ENCODE measurements at regions not wholly inside any gene's neighbourhood (a gene's known extent, or its start where the extent isn't known, plus 50 kb on each side); places are given as distances from the start of the nearest gene placed in this dataset.
"Not testable (repeated sequence)": the region's sequence is repeated elsewhere in the genome, so short reads cannot be mapped to it uniquely, and the experiment has no call there.

DNA sequence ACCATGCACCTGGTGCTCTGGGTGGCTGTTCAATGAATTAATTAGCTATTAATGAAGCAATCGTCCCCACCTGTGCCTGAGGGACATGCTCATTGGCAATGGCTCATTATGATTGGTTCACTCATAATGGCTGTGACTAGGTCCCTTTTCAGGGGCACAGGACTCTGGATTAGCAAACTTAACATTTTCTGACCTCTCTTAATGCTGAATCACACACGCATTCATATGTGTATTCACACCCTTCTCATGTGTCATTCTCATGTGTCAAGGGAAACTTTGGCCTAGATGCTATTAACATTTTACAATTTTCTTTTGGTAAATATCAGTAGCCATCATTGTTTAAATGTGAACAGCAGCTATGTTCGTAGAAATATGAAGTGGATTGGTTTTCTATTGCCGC, 98.9 kb upstream of the PMAIP1 start:
- DNase-seq (ENCODE audit: low read depth): no peak

- peak; percentile 76 for DNase-seq (ENCODE audit: low read depth)
Measured at GRCh38 chr18:59799383-59800015, 100.3 kb upstream of the PMAIP1 start.

GRCh38 chr18:59795882-59796281, 98.7 kb upstream of the CCBE1 start:
- no peak for DNase-seq (ENCODE audit: low read depth)

DNA sequence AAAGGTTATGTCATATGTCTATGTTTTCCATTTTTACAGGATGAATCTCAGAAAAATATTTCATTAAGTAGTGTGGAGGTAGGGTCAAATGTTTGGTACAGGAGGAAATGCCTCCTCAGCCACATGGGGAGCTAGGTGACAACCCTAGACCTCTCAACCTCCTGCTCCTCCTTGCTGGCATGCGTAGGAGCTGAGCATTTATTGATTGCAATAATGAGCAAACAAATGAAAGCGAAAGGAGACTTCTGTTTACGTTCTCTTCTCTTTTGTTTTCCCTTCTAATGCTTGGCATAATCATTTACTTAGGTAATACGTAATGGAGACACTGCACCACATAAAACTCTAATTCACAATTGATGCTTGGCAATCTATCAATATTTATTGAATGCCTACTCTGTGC, 95.1 kb upstream of the CCBE1 start:
- no peak for DNase-seq (ENCODE audit: low read depth)

DNA sequence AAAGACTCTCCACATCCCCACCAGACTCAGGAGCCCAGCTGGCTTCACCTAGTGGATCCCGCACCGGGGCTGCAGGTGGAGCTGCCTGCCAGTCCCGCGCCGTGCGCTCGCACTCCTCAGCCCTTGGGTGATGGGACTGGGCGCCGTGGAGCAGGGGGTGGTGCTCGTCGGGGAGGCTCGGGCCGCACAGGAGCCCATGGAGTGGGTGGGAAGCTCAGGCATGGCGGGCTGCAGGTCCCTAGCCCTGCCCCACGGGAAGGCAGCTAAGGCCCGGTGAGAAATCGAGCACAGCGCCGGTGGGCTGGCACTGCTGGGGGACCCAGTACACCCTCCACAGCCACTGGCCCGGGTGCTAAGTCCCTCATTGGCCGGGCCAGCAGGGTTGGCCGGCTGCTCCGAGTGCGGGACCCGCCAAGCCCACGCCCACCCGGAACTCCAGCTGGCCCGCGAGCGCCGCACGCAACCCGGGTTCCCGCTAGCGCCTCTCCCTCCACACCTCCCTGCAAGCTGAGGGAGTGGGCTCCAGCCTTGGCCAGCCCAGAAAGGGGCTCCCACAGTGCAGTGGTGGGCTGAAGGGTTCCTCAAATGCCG, 93.2 kb upstream of the CCBE1 start:
- DNase-seq (ENCODE audit: low read depth): not testable (repeated sequence)

DNA sequence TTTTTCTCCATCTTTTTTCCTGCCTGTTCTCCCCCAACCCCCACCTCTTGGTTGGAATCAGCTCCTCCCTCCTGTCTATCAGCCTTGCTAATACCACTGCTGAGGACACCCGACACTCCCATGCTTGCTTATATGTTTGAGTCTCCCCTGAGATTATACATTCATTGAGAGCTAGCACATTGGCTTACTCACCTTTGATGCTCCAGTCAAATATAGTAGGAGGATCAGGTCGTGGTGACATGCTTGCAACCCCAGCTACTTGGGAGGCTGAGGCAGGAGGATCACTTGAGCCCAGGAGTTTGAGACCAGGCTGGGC, 91.5 kb upstream of the CCBE1 start:
- no peak for DNase-seq (ENCODE audit: low read depth)

- DNase-seq (ENCODE audit: low read depth): peak; percentile 84
Measured at GRCh38 chr18:59787998-59788790, 91.0 kb upstream of the CCBE1 start.

- no peak for DNase-seq (ENCODE audit: low read depth)
Measured at GRCh38 chr18:59784694-59785093, 87.5 kb upstream of the CCBE1 start.

GRCh38 chr18:59783138-59783537, 85.9 kb upstream of the CCBE1 start:
- DNase-seq (ENCODE audit: low read depth): peak; percentile 89

GRCh38 chr18:59779979-59780378, 82.8 kb upstream of the CCBE1 start:
- DNase-seq (ENCODE audit: low read depth): peak; percentile 90

- peak; percentile 25 for DNase-seq (ENCODE audit: low read depth)
Measured at GRCh38 chr18:59778434-59778833, 81.2 kb upstream of the CCBE1 start.

DNA sequence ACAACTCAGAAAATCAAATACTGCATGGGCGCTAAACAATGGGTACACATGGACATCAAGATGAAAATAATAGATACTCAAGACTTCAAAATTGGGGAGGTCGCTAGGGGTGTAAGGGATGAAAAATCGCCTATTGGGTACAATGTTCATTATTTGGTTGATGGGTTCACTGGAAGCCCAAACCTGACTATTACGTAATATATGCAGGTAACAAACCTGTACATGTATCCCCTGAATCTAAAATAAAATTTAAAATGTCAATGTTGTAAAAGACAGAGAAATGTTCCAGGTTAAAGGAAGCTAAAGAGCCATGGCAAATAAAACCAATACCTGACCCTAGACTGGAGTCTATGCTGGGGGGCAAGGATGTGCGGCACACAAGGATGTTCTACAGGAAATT, 80.4 kb upstream of the CCBE1 start:
- DNase-seq (ENCODE audit: low read depth): no peak

GRCh38 chr18:59769129-59769865, 72.1 kb upstream of the CCBE1 start:
- peak; percentile 70 for DNase-seq (ENCODE audit: low read depth)

DNA sequence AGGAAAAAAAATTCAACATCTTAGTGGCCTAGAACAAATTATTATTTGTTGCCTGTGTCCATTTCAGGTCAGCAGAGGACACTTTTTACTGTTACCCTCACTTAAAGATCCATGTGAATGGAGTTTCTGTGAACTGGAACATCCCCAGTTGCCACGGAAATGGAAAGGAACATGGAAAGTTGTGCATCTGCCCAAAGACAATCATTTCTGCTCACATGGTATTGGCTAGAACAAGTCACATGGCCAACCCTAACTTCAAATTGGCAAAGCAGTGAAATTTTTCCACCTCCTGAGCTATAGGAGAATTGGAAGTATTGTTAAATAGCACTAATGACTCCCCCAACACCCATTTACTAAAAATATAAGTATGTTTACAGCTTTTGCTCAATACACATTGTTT, 71.2 kb upstream of the CCBE1 start:
- DNase-seq (ENCODE audit: low read depth): no peak

- DNase-seq (ENCODE audit: low read depth): peak; percentile 41
Measured at GRCh38 chr18:59767732-59768131, 70.5 kb upstream of the CCBE1 start.

DNA sequence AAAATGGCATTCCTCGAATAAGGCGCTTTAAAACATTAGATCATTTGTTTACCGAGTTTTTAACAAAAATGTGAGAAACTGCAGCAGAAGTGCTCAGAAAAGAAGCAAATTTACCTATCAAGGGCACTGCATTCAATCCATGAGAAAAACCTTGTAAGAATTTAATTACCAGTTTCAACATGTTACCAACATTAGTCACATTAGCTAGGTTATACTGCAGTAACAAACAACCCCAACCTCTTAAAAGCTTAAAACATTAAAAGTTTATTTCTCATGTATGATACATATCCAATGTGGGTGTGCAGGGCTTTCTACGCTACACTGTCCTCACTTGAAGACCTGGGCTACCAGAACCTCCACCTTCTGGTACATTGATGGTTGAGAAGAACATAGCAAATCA, 68.1 kb upstream of the CCBE1 start:
- no peak for DNase-seq (ENCODE audit: low read depth)

GRCh38 chr18:59764281-59764680, 67.1 kb upstream of the CCBE1 start:
- DNase-seq (ENCODE audit: low read depth): no peak

DNA sequence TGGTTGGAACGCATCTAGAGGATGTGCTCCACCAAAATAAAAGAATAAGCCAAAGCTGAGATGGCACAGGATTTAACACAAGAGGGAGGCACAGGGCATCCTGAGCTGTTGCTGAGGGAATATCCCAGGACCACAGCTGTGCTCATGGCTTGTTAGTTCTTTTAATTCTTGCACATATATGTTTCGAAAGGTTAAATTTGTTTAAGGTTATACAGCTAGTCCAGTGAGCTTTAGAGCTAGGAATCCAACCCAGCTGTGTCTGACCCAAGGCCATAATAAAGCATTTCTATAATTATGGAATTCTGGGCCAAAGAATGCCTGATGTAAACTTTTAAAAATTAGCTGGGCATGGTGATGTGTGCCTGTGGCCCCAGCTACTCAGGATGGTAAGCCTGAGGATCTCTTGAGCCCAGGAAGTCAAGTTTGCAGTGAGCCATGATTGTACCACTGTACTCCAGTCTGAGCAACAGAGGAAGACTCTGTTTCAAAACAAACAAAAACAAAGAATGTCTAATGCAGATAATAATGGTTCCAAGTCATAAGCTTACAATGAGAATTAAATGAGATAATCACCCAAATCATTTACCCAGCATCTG, 66.4 kb upstream of the CCBE1 start:
- peak; percentile 62 for DNase-seq (ENCODE audit: low read depth)

GRCh38 chr18:59760619-59761600, 63.7 kb upstream of the CCBE1 start:
- DNase-seq (ENCODE audit: low read depth): no peak

- no peak for DNase-seq (ENCODE audit: low read depth)
Measured at GRCh38 chr18:59760212-59760611, 63.0 kb upstream of the CCBE1 start.

GRCh38 chr18:59758837-59759236, 61.6 kb upstream of the CCBE1 start:
- DNase-seq (ENCODE audit: low read depth): no peak
